GM18907 (cell line): ENCODE measurements at regions not wholly inside any gene's neighbourhood (a gene's known extent, or its start where the extent isn't known, plus 50 kb on each side); places are given as distances from the start of the nearest gene placed in this dataset.
"Not testable (repeated sequence)": the region's sequence is repeated elsewhere in the genome, so short reads cannot be mapped to it uniquely, and the experiment has no call there.

Experiments
- ATAC-seq: cut with Tn5 transposase; IDR thresholded peaks from one replicate; pipeline ENCODE4 v1.9.1; 2021; ENCODE audit warnings: mild to moderate bottlenecking, moderate library complexity; ENCODE audit not compliant: unreplicated experiment

DNA sequence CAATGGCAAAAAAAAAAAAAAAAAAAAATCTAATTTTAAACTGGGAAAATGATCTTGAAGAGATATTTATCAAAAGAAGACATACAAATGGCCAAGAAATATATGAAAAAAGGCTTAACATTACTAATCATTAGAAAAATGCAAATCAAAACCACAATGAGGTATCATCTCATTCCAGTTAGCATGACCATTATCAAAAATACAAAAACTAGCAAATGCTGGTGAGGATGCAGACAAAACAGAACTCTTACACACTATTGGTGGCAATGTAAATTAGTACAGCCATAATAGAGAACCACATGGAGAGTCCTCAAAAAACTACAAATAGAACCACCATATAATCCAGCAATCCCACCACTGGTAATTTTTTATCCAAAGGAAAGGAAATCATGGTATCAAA is 489.6 kb downstream of the TNS3 start:
- no peak for ATAC-seq

- no peak for ATAC-seq
Measured at GRCh38 chr7:47091141-47091540, 490.8 kb downstream of the TNS3 start.

DNA sequence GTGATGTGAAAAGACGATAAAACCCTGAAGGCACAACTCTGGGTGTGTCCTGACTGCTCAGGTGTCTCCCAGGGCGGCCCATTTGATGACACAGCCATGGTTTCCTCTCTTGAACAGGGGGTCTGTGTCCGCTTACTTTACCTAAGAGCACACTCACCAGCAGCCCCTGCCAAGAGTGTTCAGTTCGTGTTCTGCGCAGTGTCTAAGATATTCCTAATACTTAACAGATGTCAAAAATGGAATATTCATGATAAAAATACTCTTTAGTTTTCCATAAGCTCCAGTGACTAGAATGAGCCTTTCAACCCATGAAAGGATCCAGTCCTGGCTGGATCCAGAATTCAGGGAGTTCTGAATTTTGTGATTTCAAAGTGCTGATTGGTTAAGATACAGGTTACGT is 492.4 kb downstream of the TNS3 start:
- no peak for ATAC-seq

DNA sequence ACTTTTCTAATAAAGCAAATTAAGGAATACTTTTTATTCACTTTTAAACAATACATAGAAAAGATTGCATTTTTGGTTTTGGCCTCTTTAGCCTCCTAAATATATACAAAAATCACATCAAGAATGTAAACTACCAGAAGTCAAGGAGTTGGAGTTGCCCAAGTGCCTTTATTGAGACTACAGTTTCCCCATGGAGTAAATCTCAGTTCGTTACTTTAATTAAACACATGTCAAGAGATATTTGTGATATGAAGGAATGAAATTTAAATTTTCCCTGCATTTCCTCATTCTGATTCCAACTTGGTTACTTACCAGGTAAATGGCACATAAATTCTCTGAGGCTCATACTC is 492.9 kb downstream of the TNS3 start:
- ATAC-seq = no peak

DNA sequence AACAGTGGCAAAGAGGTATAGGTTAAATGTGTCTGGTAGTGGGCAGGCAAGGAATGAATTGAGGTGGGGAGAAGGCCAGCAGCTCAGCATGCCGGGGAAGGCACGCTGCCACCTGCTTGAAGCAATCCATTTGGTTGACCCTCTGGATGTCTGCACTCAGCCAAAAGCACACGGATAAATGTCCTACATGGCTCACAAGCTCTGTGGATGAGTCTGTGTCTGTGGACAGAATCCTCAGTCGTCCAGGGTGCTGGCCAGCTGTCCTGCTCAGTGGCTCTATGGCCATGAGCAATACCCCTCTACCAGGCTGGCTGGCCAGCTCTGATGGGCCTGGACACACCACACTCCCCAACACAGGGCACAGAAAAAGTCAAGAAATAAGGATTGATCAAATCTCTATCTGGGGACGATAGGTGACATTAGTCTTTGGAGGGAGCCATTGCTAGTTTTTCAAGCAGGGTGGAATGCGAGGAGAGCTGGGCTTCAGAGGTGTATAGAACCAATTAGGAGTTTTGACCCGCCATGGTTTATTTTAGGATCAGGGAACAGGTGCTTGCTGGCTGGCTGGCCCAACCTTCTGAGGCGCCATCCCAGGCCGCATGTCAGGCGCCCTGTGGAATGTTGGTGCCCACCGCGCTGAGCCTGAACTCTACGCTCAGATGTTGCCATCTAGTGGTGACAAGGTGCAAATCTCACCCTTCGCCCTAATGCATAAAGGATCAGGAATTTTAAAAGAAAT is 493.4 kb downstream of the TNS3 start:
- peak; percentile 73 for ATAC-seq

GRCh38 chr7:47087866-47088265 is 494.0 kb downstream of the TNS3 start:
- no peak for ATAC-seq

DNA sequence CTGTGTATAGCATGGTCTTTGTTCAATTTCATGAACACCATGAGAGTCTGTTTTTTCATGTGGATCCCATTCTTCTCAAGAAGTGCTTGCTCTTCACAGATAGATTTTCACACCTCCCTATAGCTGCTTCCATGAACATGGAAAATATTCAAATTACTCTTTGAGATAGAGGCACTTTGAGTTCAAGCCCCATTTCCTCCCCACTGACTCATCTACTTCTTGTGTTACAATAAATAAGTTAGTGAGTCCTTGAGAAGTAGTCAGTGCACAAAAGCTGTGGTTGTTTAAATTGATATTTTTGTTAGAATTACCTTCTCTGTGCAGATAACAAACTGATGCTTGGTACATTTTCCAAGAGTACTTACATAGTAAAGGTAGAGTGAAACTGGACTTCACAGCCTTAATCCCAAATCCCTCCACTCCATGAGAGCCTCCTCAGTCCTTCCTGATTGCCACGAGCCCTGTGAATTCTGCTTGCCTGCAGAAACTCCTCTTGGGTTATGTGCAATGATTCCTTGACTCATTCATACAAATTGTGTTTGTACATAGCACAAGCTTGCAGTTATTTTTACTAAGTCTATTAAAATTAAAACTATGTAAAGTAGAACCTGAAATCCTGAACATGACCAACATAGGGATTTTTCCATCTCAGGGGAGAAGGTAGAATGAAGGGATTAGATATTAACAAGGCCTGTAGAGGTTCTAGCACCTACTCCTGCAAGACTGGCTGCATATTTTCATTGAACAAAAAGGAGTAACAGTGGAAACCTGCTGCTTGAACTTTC is 496.2 kb downstream of the TNS3 start:
- ATAC-seq = no peak

GRCh38 chr7:47083476-47084250 is 498.2 kb downstream of the TNS3 start:
- ATAC-seq = no peak

GRCh38 chr7:47080816-47081215 is 501.1 kb downstream of the TNS3 start:
- ATAC-seq = no peak

GRCh38 chr7:47078241-47078640 is 503.7 kb downstream of the TNS3 start:
- ATAC-seq = no peak

DNA sequence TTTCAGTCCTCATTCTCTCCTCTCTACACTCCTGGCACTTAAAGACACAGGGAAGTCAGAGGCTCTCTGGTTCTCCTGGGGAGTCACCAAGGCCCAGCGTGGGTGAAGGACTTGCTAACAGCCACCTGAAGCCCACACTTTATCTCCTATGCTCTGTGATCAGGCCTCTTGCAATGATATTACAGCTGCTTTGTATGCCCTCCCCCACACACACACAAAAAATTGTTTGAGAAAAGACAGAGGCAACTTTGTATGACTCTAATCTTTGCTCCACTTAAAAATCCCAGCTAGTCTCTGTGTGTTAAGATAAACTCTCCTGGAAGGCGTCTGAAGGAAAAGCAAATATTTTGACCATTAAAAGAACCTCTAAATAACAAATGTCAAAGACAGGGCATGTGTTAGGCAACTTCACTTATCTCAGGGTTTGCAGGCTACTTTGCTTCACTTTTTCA is 507.2 kb downstream of the TNS3 start:
- no peak for ATAC-seq

DNA sequence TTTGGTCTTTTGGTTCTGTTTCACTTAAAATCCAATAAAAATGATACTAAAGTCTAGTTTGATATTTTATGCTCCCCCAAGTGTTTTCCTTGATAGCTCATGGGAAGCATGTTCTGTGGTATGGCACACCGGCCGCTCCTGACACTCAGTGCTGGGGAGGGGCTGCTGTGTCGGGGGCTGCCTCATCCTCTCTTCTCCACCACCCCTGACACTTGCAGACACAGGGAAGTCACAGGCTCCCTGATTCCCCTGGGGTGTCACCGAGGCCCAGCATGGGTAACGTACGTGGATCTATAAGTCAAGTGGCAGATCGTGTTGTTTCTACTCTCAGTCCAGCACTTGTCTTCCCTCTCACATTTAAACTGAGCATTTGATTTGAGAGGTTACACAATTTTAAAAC is 508.6 kb downstream of the TNS3 start:
- no peak for ATAC-seq

DNA sequence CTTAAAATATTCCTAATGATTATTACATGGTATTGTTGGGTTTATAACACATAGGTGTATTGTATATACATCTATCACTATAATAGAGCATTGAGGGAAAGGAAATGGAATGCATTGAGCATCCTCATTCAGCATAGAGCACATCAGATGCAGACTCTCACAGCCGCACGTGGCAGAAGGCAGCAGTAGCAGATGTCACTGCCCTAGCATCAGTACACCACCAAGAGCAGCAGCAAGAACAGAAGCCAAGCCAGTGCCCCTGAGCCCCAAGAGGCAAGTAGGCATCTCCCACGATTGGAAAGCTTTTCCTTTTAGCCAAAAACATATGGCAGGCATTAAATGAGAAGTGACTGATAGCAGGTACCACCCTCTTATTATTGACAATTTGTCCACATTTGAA is 510.0 kb downstream of the TNS3 start:
- no peak for ATAC-seq

- no peak for ATAC-seq
Measured at GRCh38 chr7:47069385-47070076, 512.4 kb downstream of the TNS3 start.

DNA sequence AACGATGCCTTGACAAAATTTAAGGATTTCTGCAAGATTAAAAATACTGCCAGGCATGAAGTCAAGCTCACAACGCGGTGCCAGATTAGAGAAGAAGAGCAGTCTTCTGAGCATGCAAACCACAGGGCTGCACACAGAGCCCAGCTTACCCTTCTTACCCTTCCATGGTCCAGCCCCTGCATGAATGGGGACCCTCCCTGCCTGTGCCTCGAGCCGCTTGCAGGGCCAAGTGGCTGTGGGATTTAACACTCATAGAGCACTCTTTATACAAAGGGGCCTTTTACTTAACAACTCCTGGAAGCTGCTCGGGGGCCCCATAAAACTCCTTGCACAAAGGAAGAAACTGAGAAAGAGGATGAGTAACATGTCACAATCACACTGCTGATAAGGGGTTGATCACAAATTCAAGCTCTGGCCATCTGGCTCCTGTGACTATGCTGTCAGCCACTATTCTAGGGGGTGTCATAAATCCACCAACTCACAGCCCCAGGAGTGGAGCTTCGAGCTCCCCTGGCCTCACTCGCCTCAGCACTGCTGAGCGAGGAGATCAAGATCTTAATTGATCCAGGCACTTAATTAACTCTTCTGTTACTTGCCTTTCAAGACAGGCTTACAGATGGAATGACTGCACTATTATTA is 514.8 kb downstream of the TNS3 start:
- ATAC-seq = no peak

GRCh38 chr7:47056731-47057130 is 525.2 kb downstream of the TNS3 start:
- ATAC-seq = no peak

DNA sequence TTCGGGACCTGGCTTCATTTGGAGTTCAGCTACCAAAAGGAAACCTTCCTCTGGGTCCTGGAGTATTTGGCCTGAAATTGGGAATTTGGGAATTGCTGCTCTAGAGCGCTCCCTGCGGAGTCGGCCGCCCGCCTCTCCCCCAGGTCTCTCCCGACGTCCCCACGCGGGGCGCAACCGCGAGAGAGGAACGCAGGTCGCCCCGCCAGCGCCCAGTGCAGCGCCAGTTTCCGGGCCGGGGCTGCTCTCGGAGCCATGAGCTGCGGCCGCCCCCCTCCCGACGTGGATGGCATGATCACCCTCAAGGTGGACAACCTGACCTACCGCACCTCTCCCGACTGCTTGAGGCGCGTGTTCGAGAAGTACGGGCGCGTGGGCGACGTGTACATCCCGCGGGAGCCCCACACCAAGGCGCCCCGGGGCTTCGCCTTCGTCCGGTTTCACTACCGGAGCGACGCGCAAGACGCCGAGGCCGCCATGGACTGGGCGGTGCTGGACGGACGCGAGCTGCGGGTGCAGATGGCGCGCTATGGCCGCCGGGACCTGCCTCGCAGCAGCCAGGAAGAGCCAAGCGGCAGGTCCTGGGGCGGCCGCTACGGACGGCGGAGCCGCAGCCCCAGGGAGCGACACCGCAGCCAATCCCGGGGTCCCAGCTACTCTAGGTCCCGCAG is 529.2 kb downstream of the TNS3 start:
- ATAC-seq = not testable (repeated sequence)

DNA sequence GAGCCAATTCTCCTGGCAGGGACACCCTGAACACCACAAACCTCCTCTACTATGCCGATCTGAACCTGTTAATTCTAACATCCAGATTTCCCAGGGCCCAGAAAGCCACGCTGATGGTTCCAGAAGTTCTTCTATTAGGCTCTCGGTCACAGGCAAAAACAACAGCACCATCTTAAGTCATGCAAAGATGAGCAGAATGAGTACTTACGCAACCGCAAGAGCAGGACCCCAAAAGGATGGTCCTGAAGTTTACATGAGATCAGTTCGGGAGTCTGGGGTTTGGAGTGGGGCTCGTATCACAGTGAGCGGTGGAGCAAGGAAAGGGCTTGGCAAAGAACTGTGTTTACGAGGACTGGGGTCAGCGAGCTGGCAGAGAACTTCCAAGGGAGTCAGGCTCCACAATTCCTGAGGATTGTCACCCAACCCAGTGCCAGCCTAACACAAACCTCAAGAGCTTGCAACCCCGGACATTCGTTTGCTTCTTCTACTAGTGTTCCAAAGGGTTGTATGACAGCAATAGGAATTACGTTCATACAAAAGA is 532.6 kb downstream of the TNS3 start:
- ATAC-seq = no peak

DNA sequence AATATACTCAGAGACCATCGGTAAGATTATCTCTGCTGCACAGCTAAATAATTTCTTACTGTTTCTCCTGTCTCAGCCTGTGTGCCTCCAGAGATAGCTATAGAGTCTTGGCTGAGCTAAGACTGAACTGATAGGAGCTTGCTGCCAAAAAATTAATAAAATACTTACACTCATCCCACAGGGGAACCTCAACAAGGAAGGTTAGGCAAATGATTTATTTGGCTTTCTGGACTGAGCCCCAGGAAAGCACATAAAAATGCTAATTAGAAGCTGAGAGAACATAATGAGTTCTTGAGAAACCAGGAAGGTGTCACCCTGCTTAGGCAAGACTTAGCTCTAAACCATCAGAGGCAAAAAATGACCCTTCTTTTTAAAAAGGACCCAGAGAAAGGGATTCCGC is 534.5 kb downstream of the TNS3 start:
- no peak for ATAC-seq

DNA sequence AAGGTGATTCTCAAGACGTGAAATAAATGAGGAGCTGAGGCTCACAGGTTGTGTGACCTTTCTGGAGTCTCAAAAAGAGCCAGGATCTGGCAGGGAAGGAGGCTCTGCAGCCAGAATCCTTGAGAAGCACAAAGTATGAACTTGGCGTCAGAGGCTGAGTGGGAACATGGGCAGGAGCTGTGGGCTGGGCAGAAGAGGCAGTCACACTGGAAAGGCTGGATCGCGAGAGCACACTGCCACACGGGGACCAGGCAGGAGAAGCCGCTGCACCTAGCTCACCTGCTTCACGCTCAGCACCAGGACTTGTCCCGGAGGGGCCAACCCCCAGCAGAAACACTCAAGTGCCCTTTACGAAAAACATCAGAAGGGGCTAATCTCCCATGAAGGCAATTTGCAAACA is 535.0 kb downstream of the TNS3 start:
- ATAC-seq = no peak
